Nephron progenitor cell (in vitro differentiated cells): ENCODE measurements at regions not wholly inside any gene's neighbourhood (a gene's known extent, or its start where the extent isn't known, plus 50 kb on each side); places are given as distances from the start of the nearest gene placed in this dataset.

Experiments used
- DNase-seq: peaks from one replicate; pipeline ENCODE4 v3.0.0; 2021
- H3K27ac Mint-ChIP-seq: 2 replicates; pipeline ENCODE4 v1.8.0; 2021; ENCODE audit warnings: mild to moderate bottlenecking, moderate library complexity, mixed read lengths
- H3K27me3 Mint-ChIP-seq: 2 replicates; pipeline ENCODE4 v1.8.0; 2021; ENCODE audit warnings: mild to moderate bottlenecking, low read depth, mixed read lengths; ENCODE audit not compliant: poor library complexity
- H3K36me3 Mint-ChIP-seq: 2 replicates; pipeline ENCODE4 v1.8.0; 2021; ENCODE audit warnings: low read depth, mixed read lengths
- H3K4me1 Mint-ChIP-seq: 2 replicates; pipeline ENCODE4 v1.8.0; 2021; ENCODE audit warnings: mixed read lengths
- H3K4me3 Mint-ChIP-seq: 2 replicates; pipeline ENCODE4 v1.8.0; 2021; ENCODE audit warnings: mild to moderate bottlenecking, moderate library complexity, mixed read lengths
- H3K9me3 Mint-ChIP-seq: 2 replicates; pipeline ENCODE4 v1.8.0; 2021; ENCODE audit warnings: mild to moderate bottlenecking, moderate library complexity, mixed read lengths
- TF ChIP-seq, protein P1 (sequence below): fragments of 200-600 bp; sonication (generic); IDR thresholded peaks from 2 replicates; pipeline ENCODE4 v1.5.0; 2021; ENCODE audit warnings: antibody characterized with exemption

- no peaks in the 10 kb centered on the region for H3K9me3 Mint-ChIP-seq
- no peaks in the 10 kb centered on the region for H3K27me3 Mint-ChIP-seq
- no peak overlapping the region for H3K4me3 Mint-ChIP-seq
- DNase-seq = no peak
- TF ChIP-seq, protein P1, sequence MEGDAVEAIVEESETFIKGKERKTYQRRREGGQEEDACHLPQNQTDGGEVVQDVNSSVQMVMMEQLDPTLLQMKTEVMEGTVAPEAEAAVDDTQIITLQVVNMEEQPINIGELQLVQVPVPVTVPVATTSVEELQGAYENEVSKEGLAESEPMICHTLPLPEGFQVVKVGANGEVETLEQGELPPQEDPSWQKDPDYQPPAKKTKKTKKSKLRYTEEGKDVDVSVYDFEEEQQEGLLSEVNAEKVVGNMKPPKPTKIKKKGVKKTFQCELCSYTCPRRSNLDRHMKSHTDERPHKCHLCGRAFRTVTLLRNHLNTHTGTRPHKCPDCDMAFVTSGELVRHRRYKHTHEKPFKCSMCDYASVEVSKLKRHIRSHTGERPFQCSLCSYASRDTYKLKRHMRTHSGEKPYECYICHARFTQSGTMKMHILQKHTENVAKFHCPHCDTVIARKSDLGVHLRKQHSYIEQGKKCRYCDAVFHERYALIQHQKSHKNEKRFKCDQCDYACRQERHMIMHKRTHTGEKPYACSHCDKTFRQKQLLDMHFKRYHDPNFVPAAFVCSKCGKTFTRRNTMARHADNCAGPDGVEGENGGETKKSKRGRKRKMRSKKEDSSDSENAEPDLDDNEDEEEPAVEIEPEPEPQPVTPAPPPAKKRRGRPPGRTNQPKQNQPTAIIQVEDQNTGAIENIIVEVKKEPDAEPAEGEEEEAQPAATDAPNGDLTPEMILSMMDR = no peak
- no peaks in the 10 kb centered on the region for H3K4me1 Mint-ChIP-seq
- no peak overlapping the region for H3K27ac Mint-ChIP-seq
- H3K36me3 Mint-ChIP-seq = no peaks in the 10 kb centered on the region
Observed at GRCh38 chr4:125434136-125434535, 119.4 kb downstream of the FAT4 start.

DNA sequence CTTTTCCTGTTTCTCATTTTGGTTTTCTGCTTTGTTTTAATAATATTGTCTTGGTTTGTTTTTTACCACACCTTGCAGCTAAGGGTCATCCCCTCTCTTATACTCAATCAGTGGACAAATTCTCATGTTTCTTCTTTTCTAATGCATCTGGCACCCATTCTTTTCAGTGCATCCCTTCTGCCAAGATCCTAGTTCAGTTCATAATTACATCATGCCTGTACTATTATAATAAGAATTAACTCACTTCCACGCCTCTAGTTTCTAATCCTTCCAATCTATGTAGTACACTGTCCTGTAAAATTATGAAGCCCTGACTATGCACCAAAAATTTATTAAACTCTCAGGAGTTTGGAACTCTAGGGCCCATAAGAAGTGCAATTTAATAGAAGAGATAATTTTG lies 126.1 kb downstream of the FAT4 start:
- no peak for DNase-seq
- TF ChIP-seq, protein P1 = no peak
- no peaks in the 10 kb centered on the region for H3K4me1 Mint-ChIP-seq
- no peak overlapping the region for H3K27ac Mint-ChIP-seq
- no peaks in the 10 kb centered on the region for H3K36me3 Mint-ChIP-seq
- H3K27me3 Mint-ChIP-seq = no peaks in the 10 kb centered on the region
- no peaks in the 10 kb centered on the region for H3K9me3 Mint-ChIP-seq
- H3K4me3 Mint-ChIP-seq = no peak overlapping the region

- no peak for DNase-seq
- Mint-ChIP-seq H3K4me1 (no peaks in the 10 kb centered on the region), H3K4me3 (no peak overlapping the region), H3K27ac (no peak overlapping the region), H3K27me3 (no peaks in the 10 kb centered on the region), H3K36me3 (no peaks in the 10 kb centered on the region), H3K9me3 (no peaks in the 10 kb centered on the region)
- TF ChIP-seq, protein P1 = no peak
Observed at GRCh38 chr4:125444166-125444565, 129.4 kb downstream of the FAT4 start.

DNA sequence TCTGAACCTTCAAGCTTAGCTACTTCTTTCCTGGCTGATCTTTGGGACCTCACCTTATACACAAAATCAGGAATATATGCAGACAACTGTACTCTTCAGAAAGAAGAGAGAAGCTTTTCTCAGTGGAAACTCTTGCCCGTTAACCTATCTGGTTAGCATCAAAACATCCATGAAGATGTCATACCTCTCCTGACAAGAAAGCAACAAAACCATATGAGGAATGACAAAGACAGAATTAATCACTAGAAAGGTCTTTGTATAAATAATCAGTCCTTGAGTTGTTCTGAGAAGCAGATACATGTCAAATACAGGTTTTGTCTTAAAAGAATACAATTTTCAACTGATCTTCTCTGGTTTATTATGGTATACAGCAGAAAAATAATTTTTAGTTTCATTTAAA lies 130.8 kb downstream of the FAT4 start:
- H3K27ac Mint-ChIP-seq = peak overlapping the region; percentile 2
- no peaks in the 10 kb centered on the region for H3K4me1 Mint-ChIP-seq
- no peak overlapping the region for H3K4me3 Mint-ChIP-seq
- no peaks in the 10 kb centered on the region for H3K36me3 Mint-ChIP-seq
- H3K27me3 Mint-ChIP-seq = no peaks in the 10 kb centered on the region
- DNase-seq = no peak
- TF ChIP-seq, protein P1 = no peak
- no peaks in the 10 kb centered on the region for H3K9me3 Mint-ChIP-seq

DNA sequence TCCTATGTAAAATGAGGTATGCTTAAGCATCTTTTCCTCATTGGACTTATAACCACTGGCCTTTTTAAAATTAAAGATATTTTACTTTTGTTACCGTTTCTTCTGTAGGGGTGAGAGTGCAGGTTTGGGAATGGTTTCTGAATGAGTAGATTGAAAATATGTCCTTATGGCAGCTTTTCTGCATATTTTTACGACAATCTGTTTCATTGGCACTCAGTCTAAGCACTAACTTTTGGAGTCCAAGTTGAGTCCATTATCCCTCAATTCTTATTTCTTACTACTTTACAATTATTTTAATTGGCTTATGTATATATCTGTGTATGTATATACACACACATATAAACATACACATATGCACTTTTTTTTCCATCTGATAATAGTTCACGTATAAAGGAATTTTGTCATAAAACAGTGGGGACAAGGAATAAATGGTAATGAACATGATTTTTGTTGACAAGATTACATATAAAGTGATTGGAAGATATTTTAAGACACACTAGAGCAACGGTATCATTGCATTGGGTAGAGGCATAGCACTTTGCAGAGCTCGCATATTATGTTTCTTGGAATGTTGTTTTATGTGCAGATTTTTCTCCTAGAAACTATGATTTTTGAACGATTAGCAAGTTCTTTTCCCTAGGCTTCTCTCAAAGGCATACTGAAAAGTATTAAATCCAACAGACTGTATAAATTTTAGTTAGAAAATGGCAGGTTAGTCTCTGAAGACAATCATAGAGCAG lies 133.0 kb downstream of the FAT4 start:
- Mint-ChIP-seq H3K36me3 (no peaks in the 10 kb centered on the region), H3K27me3 (no peaks in the 10 kb centered on the region)

GRCh38 chr4:125456075-125456474 lies 141.3 kb downstream of the FAT4 start:
- TF ChIP-seq, protein P1 = no peak
- no peaks in the 10 kb centered on the region for H3K4me1 Mint-ChIP-seq
- no peak overlapping the region for H3K4me3 Mint-ChIP-seq
- no peaks in the 10 kb centered on the region for H3K9me3 Mint-ChIP-seq
- no peak for DNase-seq
- no peak overlapping the region for H3K27ac Mint-ChIP-seq
- H3K27me3 Mint-ChIP-seq = peaks cover 3% of the 10 kb centered on the region
- no peaks in the 10 kb centered on the region for H3K36me3 Mint-ChIP-seq

More for the DNA sequence above, 133.0 kb downstream of the FAT4 start:
- TF ChIP-seq, protein P1 = no peak
- Mint-ChIP-seq H3K27ac (no peak overlapping the region), H3K4me3 (no peak overlapping the region), H3K9me3 (no peaks in the 10 kb centered on the region), H3K4me1 (no peaks in the 10 kb centered on the region)
- DNase-seq = no peak
